HAP-1 (cell line): ENCODE measurements at regions not wholly inside any gene's neighbourhood (a gene's known extent, or its start where the extent isn't known, plus 50 kb on each side); places are given as distances from the start of the nearest gene placed in this dataset.

Experiments used
- DNase-seq, 2 experiments: peaks; one replicate each; pipeline ENCODE4 v3.0.0-alpha.2; 2016 to 2020; ENCODE audit warnings: low spot score in 2 of 2
- H3K27me3 ChIP-seq: fragments of 250-450 bp; sonication (Bioruptor Pico); 2 replicates; pipeline ENCODE4 v1.5.1; 2020; ENCODE audit warnings: low read depth, mild to moderate bottlenecking, moderate library complexity
- H3K36me3 ChIP-seq: fragments of 250-450 bp; sonication (Bioruptor Pico); replicated peaks from 2 replicates; pipeline ENCODE4 v1.5.1; 2020; ENCODE audit warnings: mild to moderate bottlenecking
- H3K4me1 ChIP-seq: fragments of 250-450 bp; sonication (Bioruptor Pico); 2 replicates; pipeline ENCODE4 v1.5.1; 2020; ENCODE audit warnings: mild to moderate bottlenecking
- H3K4me3 ChIP-seq: fragments of 250-450 bp; sonication (Bioruptor Pico); 2 replicates; pipeline ENCODE4 v1.5.1; 2020; ENCODE audit warnings: mild to moderate bottlenecking, moderate library complexity
- H3K9me3 ChIP-seq: fragments of 250-450 bp; sonication (Bioruptor Pico); 2 replicates; pipeline ENCODE4 v1.5.1; 2020; ENCODE audit warnings: mild to moderate bottlenecking, moderate library complexity
- in situ Hi-C: fragments of 300-500 bp; cut with MboI; formaldehyde crosslinking; loops from 3 replicates; pipeline ENCODE4 v1.14.3; 2020; ENCODE audit warnings: low sequenced_read_pairs, inconsistent platforms, mixed read lengths

GRCh38 chr11:110891411-110891810 lies 179.2 kb upstream of the ARHGAP20 start:
- no peaks in the 10 kb centered on the region for H3K9me3 ChIP-seq
- H3K36me3 ChIP-seq, result no peaks in the 10 kb centered on the region
- no peaks in the 10 kb centered on the region for H3K4me1 ChIP-seq
- H3K4me3 ChIP-seq, result no peak overlapping the region
- DNase-seq, result no peak
- H3K27me3 ChIP-seq, result 0 out of 2 replicates have a peak, but pooled peaks cover 3% of the 10 kb centered on the region
- in situ Hi-C loops, result no loop called here

GRCh38 chr11:110890995-110891394 lies 178.8 kb upstream of the ARHGAP20 start:
- no peak for DNase-seq
- H3K36me3 ChIP-seq, result no peaks in the 10 kb centered on the region
- H3K4me3 ChIP-seq, result no peak overlapping the region
- H3K4me1 ChIP-seq, result no peaks in the 10 kb centered on the region
- H3K9me3 ChIP-seq, result no peaks in the 10 kb centered on the region
- 0 out of 2 replicates have a peak, but pooled peaks cover 3% of the 10 kb centered on the region for H3K27me3 ChIP-seq
- in situ Hi-C loops, result no loop called here

GRCh38 chr11:110886288-110886970 lies 174.2 kb upstream of the ARHGAP20 start:
- Histone ChIP-seq H3K4me1 (no peaks in the 10 kb centered on the region), H3K9me3 (no peaks in the 10 kb centered on the region), H3K4me3 (no peak overlapping the region), H3K36me3 (no peaks in the 10 kb centered on the region), H3K27me3 (no peaks in the 10 kb centered on the region)
- in situ Hi-C loops, result no loop called here
- no peak for DNase-seq

- DNase-seq, result no peak
- in situ Hi-C loops, result no loop called here
- no peaks in the 10 kb centered on the region for H3K36me3 ChIP-seq
Observed at GRCh38 chr11:110883256-110883655, 171.0 kb upstream of the ARHGAP20 start.

GRCh38 chr11:110878513-110878912 lies 166.3 kb upstream of the ARHGAP20 start:
- no peaks in the 10 kb centered on the region for H3K36me3 ChIP-seq
- H3K4me1 ChIP-seq, result no peaks in the 10 kb centered on the region
- no peaks in the 10 kb centered on the region for H3K27me3 ChIP-seq
- in situ Hi-C loops, result no loop called here
- H3K4me3 ChIP-seq, result no peak overlapping the region
- DNase-seq, result no peak
- H3K9me3 ChIP-seq, result no peaks in the 10 kb centered on the region

More at GRCh38 chr11:110883256-110883655, 171.0 kb upstream of the ARHGAP20 start:
- Histone ChIP-seq H3K9me3 (no peaks in the 10 kb centered on the region), H3K4me3 (no peak overlapping the region), H3K4me1 (no peaks in the 10 kb centered on the region), H3K27me3 (no peaks in the 10 kb centered on the region)

- in situ Hi-C loops, result no loop called here
- H3K27me3 ChIP-seq, result no peaks in the 10 kb centered on the region
- H3K9me3 ChIP-seq, result no peaks in the 10 kb centered on the region
- no peak for DNase-seq
- no peaks in the 10 kb centered on the region for H3K36me3 ChIP-seq
- no peak overlapping the region for H3K4me3 ChIP-seq
- no peaks in the 10 kb centered on the region for H3K4me1 ChIP-seq
Observed at GRCh38 chr11:110874437-110875030, 162.3 kb upstream of the ARHGAP20 start.

GRCh38 chr11:110873975-110874374 lies 161.7 kb upstream of the ARHGAP20 start:
- no peaks in the 10 kb centered on the region for H3K36me3 ChIP-seq
- no peaks in the 10 kb centered on the region for H3K9me3 ChIP-seq
- no peak overlapping the region for H3K4me3 ChIP-seq
- no peak for DNase-seq
- no peaks in the 10 kb centered on the region for H3K4me1 ChIP-seq
- in situ Hi-C loops, result no loop called here
- H3K27me3 ChIP-seq, result no peaks in the 10 kb centered on the region

- in situ Hi-C loops, result no loop called here
- no peak overlapping the region for H3K4me3 ChIP-seq
- no peaks in the 10 kb centered on the region for H3K27me3 ChIP-seq
- no peaks in the 10 kb centered on the region for H3K4me1 ChIP-seq
- no peaks in the 10 kb centered on the region for H3K9me3 ChIP-seq
- no peaks in the 10 kb centered on the region for H3K36me3 ChIP-seq
- no peak for DNase-seq
Observed at GRCh38 chr11:110870816-110871522, 158.7 kb upstream of the ARHGAP20 start.

- DNase-seq, result no peak
- Histone ChIP-seq H3K27me3 (no peaks in the 10 kb centered on the region), H3K4me3 (no peak overlapping the region), H3K9me3 (no peaks in the 10 kb centered on the region), H3K36me3 (no peaks in the 10 kb centered on the region), H3K4me1 (no peaks in the 10 kb centered on the region)
- in situ Hi-C loops, result no loop called here
Observed at GRCh38 chr11:110867951-110868350, 155.7 kb upstream of the ARHGAP20 start.

GRCh38 chr11:110866081-110866480 lies 153.8 kb upstream of the ARHGAP20 start:
- in situ Hi-C loops, result no loop called here

GRCh38 chr11:110862407-110862806 lies 150.2 kb upstream of the ARHGAP20 start:
- in situ Hi-C loops, result no loop called here
- Histone ChIP-seq H3K4me1 (no peaks in the 10 kb centered on the region), H3K36me3 (no peaks in the 10 kb centered on the region), H3K9me3 (no peaks in the 10 kb centered on the region), H3K27me3 (no peaks in the 10 kb centered on the region), H3K4me3 (no peak overlapping the region)
- no peak for DNase-seq

More at GRCh38 chr11:110866081-110866480, 153.8 kb upstream of the ARHGAP20 start:
- H3K4me3 ChIP-seq, result no peak overlapping the region
- DNase-seq, result no peak
- H3K27me3 ChIP-seq, result no peaks in the 10 kb centered on the region
- H3K4me1 ChIP-seq, result no peaks in the 10 kb centered on the region
- no peaks in the 10 kb centered on the region for H3K9me3 ChIP-seq
- H3K36me3 ChIP-seq, result no peaks in the 10 kb centered on the region

GRCh38 chr11:110860461-110860860 lies 148.2 kb upstream of the ARHGAP20 start:
- Histone ChIP-seq H3K27me3 (no peaks in the 10 kb centered on the region), H3K9me3 (no peaks in the 10 kb centered on the region), H3K36me3 (no peaks in the 10 kb centered on the region), H3K4me3 (no peak overlapping the region), H3K4me1 (no peaks in the 10 kb centered on the region)
- in situ Hi-C loops, result no loop called here
- DNase-seq, result no peak

- H3K27me3 ChIP-seq, result no peaks in the 10 kb centered on the region
- H3K9me3 ChIP-seq, result no peaks in the 10 kb centered on the region
- in situ Hi-C loops, result no loop called here
- no peak overlapping the region for H3K4me3 ChIP-seq
- no peak for DNase-seq
- no peaks in the 10 kb centered on the region for H3K36me3 ChIP-seq
- H3K4me1 ChIP-seq, result no peaks in the 10 kb centered on the region
Observed at GRCh38 chr11:110859998-110860397, 147.8 kb upstream of the ARHGAP20 start.

- DNase-seq, result peak in 1 of 2 experiments; percentile 2
- H3K9me3 ChIP-seq, result no peaks in the 10 kb centered on the region
- H3K36me3 ChIP-seq, result no peaks in the 10 kb centered on the region
- in situ Hi-C loops, result no loop called here
- H3K4me3 ChIP-seq, result no peak overlapping the region
- no peaks in the 10 kb centered on the region for H3K27me3 ChIP-seq
- H3K4me1 ChIP-seq, result no peaks in the 10 kb centered on the region
Observed at GRCh38 chr11:110859240-110859840, 147.1 kb upstream of the ARHGAP20 start.
